CD4-positive, alpha-beta T cell treated with Interleukin-15 for 4 hours (primary cell): ENCODE measurements at regions not wholly inside any gene's neighbourhood (a gene's known extent, or its start where the extent isn't known, plus 50 kb on each side); places are given as distances from the start of the nearest gene placed in this dataset.

Source experiments
- DNase-seq: peaks from one replicate; pipeline ENCODE4 v3.0.0-alpha.2; 2020; ENCODE audit warnings: low spot score

DNA sequence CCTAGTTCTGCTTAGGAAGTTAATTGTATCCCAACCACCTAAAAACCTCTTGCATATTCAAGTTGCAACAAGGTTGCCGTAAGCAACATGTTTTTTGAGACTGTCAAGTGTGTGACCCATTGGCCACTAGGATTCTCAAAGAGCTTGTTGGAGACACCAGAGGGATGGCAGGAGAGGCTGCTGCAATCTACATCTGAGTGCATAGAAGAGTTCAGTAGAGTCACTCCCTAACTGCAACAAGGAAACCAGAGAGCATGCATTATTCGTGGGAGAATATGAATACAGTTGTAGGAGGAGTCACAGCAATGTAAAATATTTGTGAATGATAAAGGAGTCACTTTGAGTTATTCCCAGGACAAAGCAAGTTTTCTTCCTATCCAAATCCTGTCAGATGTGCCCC is 538.6 kb downstream of the TNS3 start:
- no peak for DNase-seq

DNA sequence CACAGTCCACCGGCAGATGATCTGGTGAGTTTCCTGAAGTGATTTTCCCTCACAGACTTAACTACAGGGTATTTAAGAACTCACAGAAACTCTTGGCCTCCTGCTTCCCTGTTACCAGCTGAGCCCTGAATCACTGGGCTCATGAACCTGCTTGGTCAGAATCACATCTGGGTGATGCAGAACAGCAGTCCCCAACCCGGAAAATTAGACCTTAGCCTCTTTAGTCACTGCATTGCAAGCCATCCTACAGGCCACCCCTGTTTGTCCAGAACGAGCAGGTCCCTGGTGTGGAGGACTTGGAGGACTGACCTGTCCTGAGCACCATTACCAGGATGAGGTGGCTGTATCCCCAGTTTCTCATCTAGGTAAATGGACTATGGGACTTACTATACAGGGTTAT is 539.2 kb downstream of the TNS3 start:
- no peak for DNase-seq

- DNase-seq, result no peak
These were observed 541.0 kb downstream of the TNS3 start for GRCh38 chr7:47040795-47041347.

DNA sequence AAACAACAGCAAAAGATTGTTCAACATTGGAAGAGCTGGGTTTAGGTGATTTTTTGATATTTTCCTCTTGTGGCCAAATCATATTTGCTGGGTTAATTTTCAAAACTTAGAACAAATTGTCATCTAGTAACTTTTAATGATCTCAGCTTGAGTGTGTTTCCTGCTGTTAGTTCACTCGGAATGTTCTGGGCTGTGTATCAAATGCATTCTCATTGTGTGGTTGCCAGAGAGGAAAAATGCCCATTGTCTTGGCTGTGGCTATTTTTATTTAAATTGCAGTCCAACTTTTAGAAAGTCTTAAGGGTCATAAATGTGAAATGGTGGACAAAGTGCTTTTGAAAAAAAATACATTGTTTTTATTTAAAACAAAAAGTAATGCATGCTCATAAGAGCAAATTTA is 542.0 kb downstream of the TNS3 start:
- no peak for DNase-seq

DNA sequence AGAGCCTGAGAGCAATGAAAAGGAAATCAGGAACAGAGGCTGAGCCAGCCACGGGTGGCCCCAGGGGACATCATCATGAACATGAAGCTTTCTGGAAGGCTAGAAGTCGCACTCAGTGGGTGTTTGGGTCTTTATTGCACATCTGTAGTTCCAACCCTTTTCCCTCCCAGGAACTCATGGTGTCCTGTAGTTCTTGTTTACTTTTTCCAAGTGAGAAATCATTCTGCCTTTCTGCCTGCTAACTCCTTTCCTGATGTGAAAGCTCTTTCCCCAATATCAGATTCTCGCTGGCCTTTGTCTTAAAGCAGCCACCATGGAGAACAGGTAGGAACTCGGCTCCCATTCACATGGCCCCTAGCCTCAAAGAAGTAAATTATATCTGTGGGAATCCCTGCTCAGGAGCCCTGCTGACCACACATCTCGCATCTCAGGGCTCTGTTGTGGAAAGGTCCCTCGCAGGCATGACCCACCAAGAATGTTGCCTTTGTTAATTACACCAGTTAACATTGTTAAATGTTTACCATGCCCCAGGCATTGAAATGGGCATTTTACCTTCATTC is 542.7 kb downstream of the TNS3 start:
- DNase-seq, result no peak

GRCh38 chr7:47038621-47039020 is 543.3 kb downstream of the TNS3 start:
- no peak for DNase-seq

GRCh38 chr7:47037607-47038006 is 544.3 kb downstream of the TNS3 start:
- no peak for DNase-seq

GRCh38 chr7:47036909-47037308 is 545.0 kb downstream of the TNS3 start:
- no peak for DNase-seq

- no peak for DNase-seq
These were observed 546.4 kb downstream of the TNS3 start for GRCh38 chr7:47035522-47035921.

- no peak for DNase-seq
These were observed 547.7 kb downstream of the TNS3 start for GRCh38 chr7:47034180-47034579.

GRCh38 chr7:47032536-47032908 is 549.4 kb downstream of the TNS3 start:
- no peak for DNase-seq

GRCh38 chr7:47031786-47032535 is 550.0 kb downstream of the TNS3 start:
- DNase-seq, result no peak

DNA sequence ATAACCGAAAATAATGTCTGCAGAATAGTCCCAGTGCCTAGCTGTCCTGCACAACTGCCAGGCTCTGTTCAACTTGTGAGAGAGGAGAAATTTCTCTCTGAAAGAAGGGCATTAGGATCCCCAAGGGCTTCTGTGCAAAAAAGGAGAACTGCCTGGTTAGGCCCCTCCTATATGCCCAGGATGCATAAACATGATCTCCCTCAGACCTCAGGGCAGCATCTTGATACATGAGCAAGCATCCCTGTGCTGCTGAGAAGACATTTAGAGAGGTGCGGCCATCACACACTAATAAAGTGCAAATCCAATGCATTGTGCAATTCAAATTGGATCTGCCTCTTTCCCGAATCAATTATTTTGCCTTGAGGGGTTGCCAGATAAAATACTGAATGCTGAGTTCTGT is 553.6 kb downstream of the TNS3 start:
- no peak for DNase-seq

GRCh38 chr7:47027695-47028240 is 554.1 kb downstream of the TNS3 start:
- no peak for DNase-seq

DNA sequence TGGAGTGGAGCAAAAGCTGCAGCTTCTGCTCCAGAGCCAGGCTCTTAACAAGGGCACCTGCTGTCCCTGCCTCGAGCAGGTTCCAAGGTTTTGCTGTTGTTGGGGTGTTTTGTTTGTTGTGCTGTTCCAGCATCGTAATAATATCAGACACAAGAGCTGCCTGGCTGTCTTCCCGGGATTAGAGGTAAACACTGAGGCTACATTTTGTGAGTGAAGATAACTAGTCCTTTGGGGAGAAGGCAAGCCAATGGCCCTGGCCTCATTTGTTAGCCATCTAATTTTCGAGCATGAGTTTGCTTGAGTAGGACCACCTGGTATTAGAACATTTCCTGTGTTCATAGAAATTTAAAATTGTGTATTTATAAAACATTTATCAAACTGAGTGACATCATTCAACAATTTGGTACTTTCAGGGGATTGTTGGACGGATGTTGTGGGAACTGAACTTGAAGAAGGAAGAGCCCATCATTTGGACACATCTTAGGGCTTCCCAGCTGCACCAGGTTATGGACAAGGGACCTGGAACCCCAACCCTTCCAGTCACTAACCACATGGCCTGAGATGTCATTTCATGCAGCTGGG is 555.0 kb downstream of the TNS3 start:
- no peak for DNase-seq

GRCh38 chr7:47024991-47025390 is 556.9 kb downstream of the TNS3 start:
- no peak for DNase-seq

DNA sequence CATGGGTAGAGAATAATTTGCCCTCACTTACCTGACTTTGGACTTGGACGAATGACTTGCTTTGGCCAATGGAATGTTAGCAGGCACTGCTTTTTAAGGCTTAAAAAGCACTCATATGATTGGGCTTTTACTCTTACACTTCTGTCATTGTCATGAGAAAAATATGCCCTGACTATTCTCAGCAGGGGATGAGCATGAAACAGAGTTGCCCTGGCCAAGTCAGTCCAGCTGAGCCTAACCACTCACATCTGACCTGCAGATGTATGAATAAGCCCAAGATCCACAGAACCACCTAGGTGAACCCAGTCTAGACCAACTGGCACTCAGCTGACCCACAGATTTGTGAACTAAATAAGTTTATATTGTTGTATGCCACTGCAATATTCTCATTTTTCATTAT is 573.5 kb downstream of the TNS3 start:
- DNase-seq, result no peak

GRCh38 chr7:47007471-47007870 is 574.4 kb downstream of the TNS3 start:
- no peak for DNase-seq

DNA sequence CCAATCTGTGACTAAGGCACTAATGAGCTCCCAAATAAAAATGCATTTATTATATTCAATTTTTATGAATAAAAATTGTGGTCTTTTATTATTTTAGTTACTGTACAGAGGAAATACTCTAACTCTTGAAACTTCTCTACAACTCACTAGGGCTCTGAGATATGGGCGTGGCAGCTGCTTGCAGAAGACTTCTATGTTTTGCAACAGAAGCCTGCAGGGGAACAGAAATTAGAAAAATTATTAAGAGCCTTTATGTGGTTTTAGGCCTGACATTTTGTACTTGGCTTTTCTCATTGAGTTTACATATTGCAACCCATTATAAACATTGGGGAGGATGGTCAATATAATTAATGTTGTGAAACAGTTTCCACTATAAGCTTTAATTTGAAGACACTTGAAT is 581.4 kb downstream of the TNS3 start:
- DNase-seq, result no peak

DNA sequence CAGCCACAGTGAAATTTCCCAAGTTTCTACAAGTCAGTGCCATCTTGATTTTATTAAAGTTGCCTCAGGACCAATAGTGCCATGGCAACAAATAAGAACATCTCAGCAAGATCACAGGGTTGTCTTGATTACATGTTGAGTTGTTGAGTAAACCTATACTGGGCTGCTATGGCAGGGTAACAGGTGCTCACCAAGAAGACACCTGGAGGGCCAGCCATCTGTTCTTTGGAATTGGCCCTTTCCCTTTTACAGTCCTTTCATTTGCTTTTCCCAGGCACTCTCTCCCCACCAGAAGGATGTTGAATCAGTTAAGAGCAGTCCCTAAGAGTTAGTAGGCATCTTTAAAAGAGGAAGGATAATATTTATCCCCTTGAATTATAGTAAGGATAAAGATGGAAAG is 582.0 kb downstream of the TNS3 start:
- DNase-seq, result no peak

DNA sequence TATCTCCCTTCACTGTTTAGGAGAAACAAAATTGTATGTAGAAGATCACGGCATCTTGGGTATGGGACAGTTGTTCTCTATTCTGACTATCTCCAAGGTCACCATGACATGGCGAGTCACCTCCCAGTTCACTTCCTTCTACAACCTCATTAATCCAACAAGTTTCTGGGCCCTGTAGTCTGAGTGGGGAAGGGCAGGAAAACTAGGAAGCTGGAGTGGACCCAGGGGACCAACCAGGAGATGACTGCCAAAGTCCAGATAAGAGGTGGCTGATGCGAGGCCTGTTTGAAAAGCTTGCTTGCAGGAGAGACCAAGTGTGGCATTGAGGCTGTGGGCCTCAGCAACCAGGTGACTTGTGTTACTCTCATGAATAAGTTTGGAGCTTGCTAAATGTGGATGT is 584.9 kb downstream of the TNS3 start:
- DNase-seq, result no peak

DNA sequence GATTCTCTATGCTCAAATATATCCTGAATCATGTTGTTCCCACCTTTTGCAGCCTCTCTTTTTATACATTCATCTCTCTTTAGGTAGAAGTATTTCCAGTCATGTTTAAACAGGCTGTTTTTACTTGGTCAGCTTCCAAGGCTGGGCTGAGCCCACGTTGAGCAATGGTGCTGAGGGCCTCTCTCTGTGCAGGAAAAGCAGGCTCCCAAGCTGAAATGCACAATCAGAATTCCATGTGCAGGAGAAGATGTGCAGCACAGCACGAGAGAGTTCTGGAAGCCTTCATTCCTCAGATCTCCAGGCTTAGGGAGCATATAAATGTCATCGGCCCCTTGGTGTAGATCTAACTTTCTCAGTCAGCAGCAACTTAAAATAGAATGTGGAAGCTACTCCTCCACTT is 588.5 kb downstream of the TNS3 start:
- no peak for DNase-seq

- no peak for DNase-seq
These were observed 591.1 kb downstream of the TNS3 start for GRCh38 chr7:46990761-46991160.
